SK-N-SH (cell line): ENCODE measurements at regions not wholly inside any gene's neighbourhood (a gene's known extent, or its start where the extent isn't known, plus 50 kb on each side); places are given as distances from the start of the nearest gene placed in this dataset.

Experiments used
- CTCF ChIA-PET: fragments of 300-600, 350-600 bp; formaldehyde crosslinking; extraction: SDS; loops from one replicate; lab custom pipeline; 2021; lab: Yijun Ruan, JAX
- POLR2A ChIA-PET: fragments of 350-600 bp; sonication (Branson Sonifier 250); formaldehyde crosslinking; extraction: SDS; loops from one replicate; lab custom pipeline; 2020; ENCODE audit warnings: antibody characterized with exemption, inconsistent platforms; lab: Yijun Ruan, JAX
- DNase-seq: peaks from one replicate; pipeline ENCODE4 v3.0.0; 2012
- H2AFZ ChIP-seq: fragments of 200-600 bp; sonication (generic); 2 replicates; pipeline ENCODE4 v1.8.1; 2016; ENCODE audit warnings: antibody characterized with exemption, mild to moderate bottlenecking, low read depth
- H3F3A ChIP-seq: fragments of 200-600 bp; sonication (generic); replicated peaks from 2 replicates; pipeline ENCODE3; 2016; ENCODE audit warnings: antibody characterized with exemption, mild to moderate bottlenecking; ENCODE audit not compliant: insufficient read depth
- H3K27ac ChIP-seq, 2 experiments: fragments of 200-500 bp in 1 of 2; fragments of 200-600 bp in 1 of 2; sonication (Bioruptor generic) in 1 of 2; sonication (generic), shearing (Covaris generic) in 1 of 2; 2 replicates each; pipeline versions ENCODE4 v1.5.1 to v1.6.1; 2014 to 2016; ENCODE audit warnings: low read depth in 2 of 2, inconsistent platforms in 1 of 2, low read length in 1 of 2, mild to moderate bottlenecking in 1 of 2, mixed read lengths in 1 of 2
- H3K27me3 ChIP-seq: fragments of 200-600 bp; sonication (generic), shearing (Covaris generic); 2 replicates; pipeline ENCODE4 v1.6.1; 2016; ENCODE audit warnings: mixed run types; ENCODE audit not compliant: insufficient read depth
- H3K36me3 ChIP-seq, 2 experiments: fragments of 200-500 bp in 1 of 2; fragments of 200-600 bp in 1 of 2; sonication (Bioruptor generic) in 1 of 2; sonication (generic) in 1 of 2; replicated peaks in 1 of 2; 2 replicates each; pipeline versions ENCODE3 to v1.5.1; 2014 to 2016; ENCODE audit warnings: low read length in 1 of 2, mild to moderate bottlenecking in 1 of 2; ENCODE audit not compliant: insufficient read depth in 2 of 2, control insufficient read depth in 1 of 2
- H3K4me1 ChIP-seq, 2 experiments: fragments of 200-500 bp in 1 of 2; fragments of 200-600 bp in 1 of 2; sonication (Bioruptor generic) in 1 of 2; sonication (generic), shearing (Covaris generic) in 1 of 2; 2 replicates each; pipeline versions ENCODE4 v1.5.1 to v1.6.1; 2014 to 2016; ENCODE audit warnings: low read depth in 1 of 2, low read length in 1 of 2, mixed run types in 1 of 2; ENCODE audit not compliant: insufficient read depth in 2 of 2, control insufficient read depth in 1 of 2
- H3K4me2 ChIP-seq: fragments of 200-600 bp; sonication (generic), shearing (Covaris generic); 2 replicates; pipeline ENCODE4 v1.6.1; 2017; ENCODE audit warnings: mixed run types
- H3K4me3 ChIP-seq, 2 experiments: fragments of 200-500 bp in 1 of 2; fragments of 200-600 bp in 1 of 2; sonication (Bioruptor generic) in 1 of 2; sonication (generic), shearing (Covaris generic) in 1 of 2; 2 replicates each; pipeline versions ENCODE4 v1.5.1 to v1.8.1; 2014 to 2016; ENCODE audit warnings: low read depth in 2 of 2, inconsistent platforms in 1 of 2, low read length in 1 of 2, mild to moderate bottlenecking in 1 of 2, mixed read lengths in 1 of 2, moderate library complexity in 1 of 2
- H3K79me2 ChIP-seq: fragments of 200-600 bp; sonication (generic); 2 replicates; pipeline ENCODE4 v1.8.1; 2017; ENCODE audit warnings: mild to moderate bottlenecking; ENCODE audit not compliant: insufficient read depth
- H3K9ac ChIP-seq: fragments of 200-600 bp; sonication (generic); 2 replicates; pipeline ENCODE4 v1.6.1; 2017; ENCODE audit warnings: mixed run types
- H3K9me2 ChIP-seq: fragments of 200-600 bp; sonication (generic); 2 replicates; pipeline ENCODE4 v1.6.1; 2017; ENCODE audit warnings: mixed run types
- H3K9me3 ChIP-seq: fragments of 200-600 bp; sonication (generic); 2 replicates; pipeline ENCODE4 v1.6.1; 2017; ENCODE audit warnings: mixed run types, mild to moderate bottlenecking, moderate library complexity
- H4K20me1 ChIP-seq: fragments of 200-600 bp; sonication (generic); 2 replicates; pipeline ENCODE4 v1.6.1; 2017; ENCODE audit warnings: mild to moderate bottlenecking, mixed run types; ENCODE audit not compliant: insufficient read depth
- CHD2 ChIP-seq: fragments of 150-350 bp; IDR thresholded peaks from 2 replicates; pipeline ENCODE4 v1.6.1; 2018; ENCODE audit warnings: low read length; ENCODE audit not compliant: partially characterized antibody
- CTCF ChIP-seq: fragments of 200-600 bp; sonication (generic); IDR thresholded peaks from 2 replicates; pipeline ENCODE4 v1.6.1; 2017; ENCODE audit warnings: antibody characterized with exemption, mild to moderate bottlenecking, moderate library complexity
- ELF1 ChIP-seq: IDR thresholded peaks from 2 replicates; pipeline ENCODE4 v1.4.0; 2012
- EZH2phosphoT487 ChIP-seq: fragments of 200-600 bp; sonication (generic); IDR thresholded peaks from 2 replicates; pipeline ENCODE4 v1.6.1; 2017; ENCODE audit warnings: low read depth, mixed run types, mild to moderate bottlenecking, antibody characterized with exemption, moderate library complexity, borderline replicate concordance
- FOSL2 ChIP-seq: IDR thresholded peaks from 2 replicates; pipeline ENCODE4 v1.4.0; 2012; ENCODE audit warnings: low read depth, mild to moderate bottlenecking, moderate library complexity, borderline replicate concordance
- FOXJ3 ChIP-seq: sonication (generic); formaldehyde crosslinking; IDR thresholded peaks from 2 replicates; pipeline ENCODE4 v1.5.1; 2020; ENCODE audit warnings: mild to moderate bottlenecking, missing genetic modification reagents
- FOXM1 ChIP-seq: IDR thresholded peaks from 2 replicates; pipeline ENCODE4 v1.4.0; 2012; ENCODE audit warnings: low read depth, mild to moderate bottlenecking
- GABPA ChIP-seq: IDR thresholded peaks from 2 replicates; pipeline ENCODE4 v1.4.0; 2012; ENCODE audit warnings: low read depth, mild to moderate bottlenecking
- MXI1 ChIP-seq: IDR thresholded peaks from 2 replicates; pipeline ENCODE4 v1.6.1; 2012; ENCODE audit warnings: mild to moderate bottlenecking, low read depth, low read length, improper control_type of control experiment
- NFIC ChIP-seq: IDR thresholded peaks from 2 replicates; pipeline ENCODE4 v1.4.0; 2012; ENCODE audit warnings: borderline replicate concordance
- NRF1 ChIP-seq: IDR thresholded peaks from 2 replicates; pipeline ENCODE4 v1.6.1; 2012; ENCODE audit warnings: low read depth, mild to moderate bottlenecking, low read length
- RAD21 ChIP-seq: IDR thresholded peaks from 2 replicates; pipeline ENCODE4 v1.6.1; 2012; ENCODE audit warnings: mild to moderate bottlenecking, low read length
- RCOR1 ChIP-seq: fragments of 150-350 bp; IDR thresholded peaks from 2 replicates; pipeline ENCODE4 v1.6.1; 2017; ENCODE audit warnings: antibody characterized with exemption, low read length
- SIN3A ChIP-seq: IDR thresholded peaks from 2 replicates; pipeline ENCODE4 v1.6.1; 2012; ENCODE audit warnings: low read depth, mild to moderate bottlenecking, low read length, moderate library complexity, borderline replicate concordance
- SMC3 ChIP-seq: IDR thresholded peaks from 2 replicates; pipeline ENCODE4 v1.6.1; 2012; ENCODE audit warnings: low read depth, low read length, improper control_type of control experiment
- TAF1 ChIP-seq: IDR thresholded peaks from 2 replicates; pipeline ENCODE4 v1.6.1; 2012; ENCODE audit warnings: low read depth, mild to moderate bottlenecking, low read length, moderate library complexity, borderline replicate concordance
- TCF12 ChIP-seq: IDR thresholded peaks from 2 replicates; pipeline ENCODE4 v1.4.0; 2012
- TEAD4 ChIP-seq: IDR thresholded peaks from 2 replicates; pipeline ENCODE4 v1.4.0; 2012; ENCODE audit warnings: mild to moderate bottlenecking, borderline replicate concordance; ENCODE audit not compliant: insufficient read depth
- USF1 ChIP-seq: IDR thresholded peaks from 2 replicates; pipeline ENCODE4 v1.4.0; 2012; ENCODE audit warnings: low read depth, borderline replicate concordance
- WGBS: methylation state at CpG from one replicate; pipeline ENCODE4 v1.1.6; 2017; ENCODE audit warnings: low lambda C conversion rate; 5-methylcytosine and 5-hydroxymethylcytosine counted together
- TF ChIP-seq, protein P1 (sequence below): fragments of 150-350 bp; IDR thresholded peaks from 2 replicates; pipeline ENCODE4 v1.6.1; 2016; ENCODE audit warnings: mild to moderate bottlenecking, low read depth, low read length

DNA sequence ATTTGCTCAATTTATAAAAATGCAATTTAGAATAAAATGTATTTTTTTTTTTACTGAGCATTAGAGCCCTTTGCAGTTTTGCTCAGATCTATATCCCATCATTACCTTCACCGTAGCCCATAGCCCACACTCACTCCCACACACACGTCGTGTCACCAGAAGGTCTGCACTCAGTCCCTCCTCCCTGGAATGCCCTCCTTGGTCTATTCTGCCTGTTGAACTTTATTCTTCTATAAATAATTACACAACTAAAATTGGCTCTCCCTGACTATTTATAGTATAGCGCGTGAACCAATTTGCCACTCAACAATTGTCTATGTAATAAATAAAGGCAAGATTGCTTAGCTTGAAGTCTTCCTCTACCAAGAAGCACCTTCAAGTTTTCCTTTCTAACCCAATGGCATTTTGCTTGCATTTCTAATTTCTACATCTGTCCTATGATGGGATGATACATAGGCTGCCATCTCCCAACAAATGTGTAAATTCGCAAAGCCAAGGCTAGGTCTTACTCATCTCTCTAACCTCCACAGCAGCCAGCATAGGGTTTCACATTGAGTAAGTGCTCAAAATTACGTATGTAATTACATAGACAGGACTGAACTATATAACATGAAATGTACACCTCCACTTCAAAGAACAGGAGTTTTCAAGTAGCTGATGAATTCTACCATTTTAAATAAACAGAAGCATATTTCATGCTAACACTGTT is 172.0 kb upstream of the HES1 start:
- H3K27ac ChIP-seq = no peak overlapping the region
- no peaks in the 10 kb centered on the region for H3F3A ChIP-seq
- no peak for DNase-seq
- H3K27me3 ChIP-seq = peaks cover 11% of the 10 kb centered on the region
- ChIA-PET POLR2A (no interaction called here), CTCF (no interaction called here)
- WGBS = 72% methylated on average over 7 of the region's 7 CpGs
- no peak overlapping the region for H3K4me3 ChIP-seq
- H3K9me2 ChIP-seq = no peaks in the 10 kb centered on the region
- H3K36me3 ChIP-seq = no peaks in the 10 kb centered on the region
- H2AFZ ChIP-seq = no peak overlapping the region
- no peak for TF ChIP-seq FOSL2
- no peak for TF ChIP-seq USF1
- no peak for TF ChIP-seq NFIC
- TF ChIP-seq GABPA = no peak
- TF ChIP-seq RCOR1 = no peak
- no peak for TF ChIP-seq CTCF
- TF ChIP-seq SMC3 = no peak
- no peak for TF ChIP-seq MXI1
- no peak for TF ChIP-seq RAD21
- TF ChIP-seq ELF1 = no peak
- TF ChIP-seq, protein P1, sequence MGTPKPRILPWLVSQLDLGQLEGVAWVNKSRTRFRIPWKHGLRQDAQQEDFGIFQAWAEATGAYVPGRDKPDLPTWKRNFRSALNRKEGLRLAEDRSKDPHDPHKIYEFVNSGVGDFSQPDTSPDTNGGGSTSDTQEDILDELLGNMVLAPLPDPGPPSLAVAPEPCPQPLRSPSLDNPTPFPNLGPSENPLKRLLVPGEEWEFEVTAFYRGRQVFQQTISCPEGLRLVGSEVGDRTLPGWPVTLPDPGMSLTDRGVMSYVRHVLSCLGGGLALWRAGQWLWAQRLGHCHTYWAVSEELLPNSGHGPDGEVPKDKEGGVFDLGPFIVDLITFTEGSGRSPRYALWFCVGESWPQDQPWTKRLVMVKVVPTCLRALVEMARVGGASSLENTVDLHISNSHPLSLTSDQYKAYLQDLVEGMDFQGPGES = no peak
- no peaks in the 10 kb centered on the region for H3K9me3 ChIP-seq
- H4K20me1 ChIP-seq = no peaks in the 10 kb centered on the region
- H3K79me2 ChIP-seq = no peaks in the 10 kb centered on the region
- H3K4me2 ChIP-seq = no peak overlapping the region
- no peak overlapping the region for H3K9ac ChIP-seq
- H3K4me1 ChIP-seq = peaks cover 0 to 3% of the 10 kb centered on the region in 2 experiments; a peak in 1 of 4 replicates

- H3K27me3 ChIP-seq = peaks cover 11% of the 10 kb centered on the region
- no peaks in the 10 kb centered on the region for H3K36me3 ChIP-seq
- no peak overlapping the region for H3K4me3 ChIP-seq
- H3K9ac ChIP-seq = no peak overlapping the region
- peaks cover 0 to 3% of the 10 kb centered on the region in 2 experiments; a peak in 1 of 4 replicates for H3K4me1 ChIP-seq
- no peaks in the 10 kb centered on the region for H3F3A ChIP-seq
- WGBS = 47% methylated on average over 2 of the region's 2 CpGs
- H3K9me3 ChIP-seq = no peaks in the 10 kb centered on the region
- H4K20me1 ChIP-seq = no peaks in the 10 kb centered on the region
- no peaks in the 10 kb centered on the region for H3K9me2 ChIP-seq
- ChIA-PET CTCF (no interaction called here), POLR2A (no interaction called here)
- no peak overlapping the region for H3K27ac ChIP-seq
- H2AFZ ChIP-seq = no peak overlapping the region
- no peaks in the 10 kb centered on the region for H3K79me2 ChIP-seq
- DNase-seq = no peak
- H3K4me2 ChIP-seq = no peak overlapping the region
- TF ChIP-seq USF1 (no peak), NRF1 (no peak), SIN3A (no peak), CTCF (no peak), CHD2 (no peak), FOXJ3 (CRISPR knock-in tag) (no peak), EZH2phosphoT487 (no peak), TAF1 (no peak), ELF1 (no peak), TEAD4 (no peak), TCF12 (no peak), NFIC (no peak), FOSL2 (no peak), FOXM1 (no peak)
Observed at GRCh38 chr3:193964517-193964880, 171.4 kb upstream of the HES1 start.
